Pancreas (tissue), 10 donors: ENCODE measurements at regions not wholly inside any gene's neighbourhood (a gene's known extent, or its start where the extent isn't known, plus 50 kb on each side); places are given as distances from the start of the nearest gene placed in this dataset.

ENCODE experiments used
- ATAC-seq, 4 donors: fragments of 200-7000 bp; cut with Tn5 transposase; one replicate each; pipeline versions ENCODE4 v1.8.0 to v1.9.1; 2020; ENCODE audit warnings: mild to moderate bottlenecking in 4 of 4, moderate library complexity in 4 of 4
- DNase-seq, 6 donors: peaks; one replicate each; pipeline ENCODE4 v3.0.0-alpha.2; 2020
- FAIRE-seq: peaks from 2 replicates; lab custom pipeline; 2012; peaks lifted over from hg19 to GRCh38; lab: Jason Lieb, UNC
- H3K27ac ChIP-seq, 4 donors: fragments of 200-600 bp; sonication (generic); 1 replicate in 3 of 4; 2 replicates in 1 of 4; pipeline versions ENCODE4 v1.5.0 to v1.8.0; 2020
- H3K27me3 ChIP-seq, 4 donors: fragments of 200-600 bp; one replicate each; pipeline ENCODE4 v1.8.0; 2021
- H3K36me3 ChIP-seq, 3 donors: fragments of 200-600 bp; sonication (generic) in 1 of 3; one replicate each; pipeline versions ENCODE4 v1.5.0 to v1.8.0; 2020 to 2021
- H3K4me1 ChIP-seq, 3 donors: fragments of 200-600 bp; one replicate each; pipeline ENCODE4 v1.8.0; 2021
- H3K4me3 ChIP-seq, 4 donors: fragments of 200-600 bp; sonication (generic) in 2 of 4; one replicate each; pipeline versions ENCODE4 v1.5.0 to v1.8.0; 2020 to 2021
- H3K9me3 ChIP-seq, 4 donors: fragments of 200-600 bp; one replicate each; pipeline ENCODE4 v1.8.0; 2021
- CTCF ChIP-seq, 4 donors: fragments of 200-600 bp; sonication (generic) in 3 of 4; IDR thresholded peaks; one replicate each; pipeline versions ENCODE4 v1.5.0 to v1.8.0; 2021; ENCODE audit warnings: antibody characterized with exemption in 4 of 4
- whole genome bisulfite sequencing, 2 donors: extraction: QIAGEN DNeasy Blood & Tissue Kit; methylation state at CpG; one replicate each; pipeline ENCODE4 v1.1.7; 2013; 5-methylcytosine and 5-hydroxymethylcytosine counted together
- intact Hi-C, 3 donors: fragments of 100-400 bp; cut with DNase I; formaldehyde crosslinking; loops; one replicate each; pipeline versions ENCODE4 v1.11.1 to v1.14.2; 2022
- donor health status: healthy with polysubstance abuse.
- donor health status: DM: no; HTN: no; CAD: no; lungs with moderate emphysema.
- donor health status: DM: no; HTN: no; CAD: no.
- donor health status: control.
- donor health status: control.
- donor health status: Bipolar disorder and iron deficiency.
- donor health status: DM: yes; HTN: yes; CAD: no.
- donor health status: DM: no; HTN: no; CAD: no.
- donor health status: DM: no; HTN: no; CAD: no.
- donor health status: DM: yes; HTN: yes; CAD: no.

- no peak for FAIRE-seq
These were observed 56.0 kb upstream of the FAM20A start for GRCh38 chr17:68657166-68657565.

DNA sequence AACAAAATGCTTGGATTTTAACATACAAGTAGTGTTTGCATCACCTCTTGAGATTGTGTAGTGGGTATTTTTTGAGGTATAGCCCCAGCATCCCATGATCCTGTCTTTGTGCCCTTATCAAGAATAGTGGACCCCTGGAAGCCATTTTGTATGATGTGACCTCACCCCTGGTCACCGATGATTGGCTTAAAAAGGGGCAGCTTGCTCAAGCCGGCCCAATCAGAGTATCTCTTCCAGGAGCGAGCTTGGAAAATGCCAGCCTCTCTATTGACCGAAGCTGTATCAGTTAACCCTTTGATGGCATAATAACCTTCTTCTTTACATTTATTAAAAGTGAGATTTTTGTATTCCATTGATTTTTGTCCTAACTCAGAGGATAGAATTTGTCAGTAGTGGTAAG lies 55.5 kb upstream of the FAM20A start:
- intact Hi-C loops = no loop called here
- H3K27me3 ChIP-seq = no peaks in the 10 kb centered on the region
- ATAC-seq (no peak), FAIRE-seq (no peak), DNase-seq (no peak)
- TF ChIP-seq CTCF (IDR thresholded peaks at IDR 0.05) = no peak
- H3K4me1 ChIP-seq = no peaks in the 10 kb centered on the region
- no peak overlapping the region for H3K4me3 ChIP-seq
- H3K9me3 ChIP-seq = no peaks in the 10 kb centered on the region
- 45 to 63% methylated on average over 4 of the region's 4 CpGs for WGBS, 2 donors
- no peaks in the 10 kb centered on the region for H3K36me3 ChIP-seq
- no peak overlapping the region for H3K27ac ChIP-seq

More at GRCh38 chr17:68657166-68657565, 56.0 kb upstream of the FAM20A start:
- no peak overlapping the region for H3K27ac ChIP-seq
- H3K9me3 ChIP-seq = no peaks in the 10 kb centered on the region
- TF ChIP-seq CTCF (IDR thresholded peaks at IDR 0.05) = no peak
- DNase-seq = no peak
- no peaks in the 10 kb centered on the region for H3K36me3 ChIP-seq
- intact Hi-C loops = no loop called here
- WGBS, 2 donors = 51 to 72% methylated on average over 4 of the region's 4 CpGs
- no peak overlapping the region for H3K4me3 ChIP-seq
- no peak for ATAC-seq
- H3K4me1 ChIP-seq = no peaks in the 10 kb centered on the region
- no peaks in the 10 kb centered on the region for H3K27me3 ChIP-seq
